ENCODE measurements at regions not wholly inside any gene's neighbourhood (a gene's known extent, or its start where the extent isn't known, plus 50 kb on each side); places are given as distances from the start of the nearest gene placed in this dataset.
"Not testable (repeated sequence)": the region's sequence is repeated elsewhere in the genome, so short reads cannot be mapped to it uniquely, and the experiment has no call there.

DNA sequence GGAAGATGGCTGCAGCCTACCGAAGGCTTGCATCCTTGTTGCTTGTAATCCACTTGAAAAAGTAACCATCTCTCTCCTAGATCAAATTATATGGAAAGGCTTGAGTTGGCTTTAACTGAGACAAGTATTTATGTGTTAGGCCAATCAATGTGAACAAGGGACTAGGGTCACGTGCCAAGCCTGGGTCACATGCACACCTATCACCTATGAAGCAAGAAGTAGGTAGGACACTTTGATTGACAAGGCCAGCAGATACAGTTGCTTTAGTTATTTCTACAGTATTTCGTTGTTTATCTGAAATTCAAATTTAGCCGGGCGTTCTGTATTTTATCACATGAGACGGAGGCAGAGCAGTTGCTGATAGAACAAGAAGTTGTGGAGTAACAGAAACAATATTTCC lies 212.3 kb upstream of the OTX2 start:
- in situ Hi-C loops (cut with HindIII; ENCODE audit: low pct_unique_long_range_greater_than_20kb, low sequenced_read_pairs), result no loop called here

GRCh38 chr14:57018065-57018464 lies 207.8 kb upstream of the OTX2 start:
- DNase-seq (ENCODE audit: low read depth, low spot score), result no peak
- in situ Hi-C loops (cut with HindIII; ENCODE audit: low pct_unique_long_range_greater_than_20kb, low sequenced_read_pairs), result no loop called here

More for the DNA sequence above, 212.3 kb upstream of the OTX2 start:
- no peak for DNase-seq (ENCODE audit: low read depth, low spot score)

- DNase-seq (ENCODE audit: low read depth, low spot score), result no peak
- in situ Hi-C loops (cut with HindIII; ENCODE audit: low pct_unique_long_range_greater_than_20kb, low sequenced_read_pairs), result no loop called here
Observed at GRCh38 chr14:57013987-57014386, 203.7 kb upstream of the OTX2 start.

DNA sequence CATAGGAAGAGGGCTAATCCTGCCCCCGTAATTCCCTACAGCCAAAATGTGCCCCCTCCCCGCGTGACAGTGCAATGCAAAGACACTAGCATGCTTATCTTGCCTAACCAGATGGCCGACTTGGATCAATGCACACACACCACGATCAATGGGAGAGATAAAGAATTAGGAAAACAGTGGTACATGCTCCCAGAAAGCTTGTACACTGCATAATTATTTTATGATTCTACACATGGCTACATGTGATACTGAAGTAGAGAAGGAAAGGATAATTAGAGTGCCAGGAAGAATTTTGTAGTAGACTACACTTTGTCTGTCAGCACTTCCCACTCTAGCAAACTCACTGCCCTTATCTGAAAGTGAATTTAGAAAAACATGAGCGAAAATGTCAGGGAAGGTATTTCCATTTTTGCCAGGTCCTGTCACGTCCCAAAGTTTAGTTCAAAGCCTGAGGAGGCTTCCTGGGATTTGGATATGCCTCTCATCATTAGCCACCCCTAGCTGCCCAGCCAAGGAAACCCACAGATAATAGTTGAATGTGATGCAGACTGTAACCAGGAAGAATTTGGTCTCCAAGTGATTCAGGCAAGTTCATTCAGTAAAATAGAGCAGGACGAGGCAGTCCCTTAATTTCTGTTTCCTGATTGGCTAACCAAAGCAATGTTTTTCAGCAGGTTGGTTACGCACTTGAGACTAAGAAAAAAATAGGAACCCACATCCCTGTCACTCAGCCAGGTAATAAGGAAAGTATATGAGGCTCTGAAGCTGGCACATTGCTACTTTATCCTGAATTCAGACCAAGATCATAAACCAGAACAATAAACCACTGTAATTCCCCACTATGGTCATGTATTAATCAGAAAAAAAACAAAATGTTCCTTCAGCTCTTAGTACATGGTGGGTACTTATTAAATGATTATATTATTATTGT lies 199.6 kb upstream of the OTX2 start:
- in situ Hi-C loops (cut with HindIII; ENCODE audit: low pct_unique_long_range_greater_than_20kb, low sequenced_read_pairs), result no loop called here
- peak; percentile 71 for DNase-seq (ENCODE audit: low read depth, low spot score)

GRCh38 chr14:57008534-57008933 lies 198.3 kb upstream of the OTX2 start:
- no peak for DNase-seq (ENCODE audit: low read depth, low spot score)
- in situ Hi-C loops (cut with HindIII; ENCODE audit: low pct_unique_long_range_greater_than_20kb, low sequenced_read_pairs), result no loop called here

- no peak for DNase-seq (ENCODE audit: low read depth, low spot score)
- in situ Hi-C loops (cut with HindIII; ENCODE audit: low pct_unique_long_range_greater_than_20kb, low sequenced_read_pairs), result no loop called here
Observed at GRCh38 chr14:56998728-56999127, 188.4 kb upstream of the OTX2 start.

GRCh38 chr14:56996721-56997399 lies 186.6 kb upstream of the OTX2 start:
- in situ Hi-C loops (cut with HindIII; ENCODE audit: low pct_unique_long_range_greater_than_20kb, low sequenced_read_pairs), result no loop called here

GRCh38 chr14:56995010-56995409 lies 184.7 kb upstream of the OTX2 start:
- in situ Hi-C loops (cut with HindIII; ENCODE audit: low pct_unique_long_range_greater_than_20kb, low sequenced_read_pairs), result no loop called here
- no peak for DNase-seq (ENCODE audit: low read depth, low spot score)

More at GRCh38 chr14:56996721-56997399, 186.6 kb upstream of the OTX2 start:
- no peak for DNase-seq (ENCODE audit: low read depth, low spot score)

GRCh38 chr14:56992332-56992820 lies 182.1 kb upstream of the OTX2 start:
- peak; percentile 51 for DNase-seq (ENCODE audit: low read depth, low spot score)
- in situ Hi-C loops (cut with HindIII; ENCODE audit: low pct_unique_long_range_greater_than_20kb, low sequenced_read_pairs), result no loop called here

- DNase-seq (ENCODE audit: low read depth, low spot score); in situ Hi-C loops (cut with HindIII; ENCODE audit: low pct_unique_long_range_greater_than_20kb, low sequenced_read_pairs): not testable (repeated sequence)
Observed at GRCh38 chr14:56990991-56991627, 180.8 kb upstream of the OTX2 start.

DNA sequence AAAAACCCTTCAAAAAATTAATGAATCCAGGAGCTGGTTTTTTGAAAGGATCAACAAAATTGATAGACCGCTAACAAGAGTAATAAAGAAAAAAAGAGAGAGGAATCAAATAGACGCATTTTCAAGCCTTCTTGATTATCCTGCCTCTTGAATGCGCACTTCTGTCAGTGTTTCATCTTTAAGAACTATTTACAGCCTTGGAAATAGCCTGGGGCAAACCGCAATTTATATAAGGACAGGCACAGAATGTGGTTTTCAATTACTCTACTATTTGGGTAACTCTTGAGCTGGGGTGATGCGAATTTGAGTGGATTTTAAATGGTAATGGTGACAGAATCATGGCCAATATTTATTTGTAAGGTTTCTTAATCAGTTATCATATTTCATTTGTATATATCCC lies 179.1 kb upstream of the OTX2 start:
- in situ Hi-C loops (cut with HindIII; ENCODE audit: low pct_unique_long_range_greater_than_20kb, low sequenced_read_pairs), result no loop called here

DNA sequence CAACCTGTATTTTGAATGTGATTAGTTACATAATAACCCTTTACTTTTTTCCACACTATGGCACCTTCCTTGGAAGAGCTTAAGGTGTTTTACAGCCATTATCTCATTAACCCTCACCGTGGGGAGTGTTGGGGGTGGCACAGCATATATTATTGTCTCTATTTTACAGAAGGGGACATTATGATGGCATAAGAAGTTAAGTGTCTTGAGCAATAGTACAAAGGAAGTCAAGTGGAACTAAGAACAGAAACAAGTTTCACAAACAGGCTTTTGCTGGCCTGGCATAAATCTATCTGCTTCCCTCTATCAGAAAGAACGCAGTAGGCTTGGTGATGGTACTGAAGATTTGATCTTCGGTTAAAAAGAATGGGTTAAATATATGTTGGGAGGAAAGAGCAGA lies 169.7 kb upstream of the OTX2 start:
- in situ Hi-C loops (cut with HindIII; ENCODE audit: low pct_unique_long_range_greater_than_20kb, low sequenced_read_pairs), result no loop called here
- DNase-seq (ENCODE audit: low read depth, low spot score), result no peak

More for the DNA sequence above, 179.1 kb upstream of the OTX2 start:
- no peak for DNase-seq (ENCODE audit: low read depth, low spot score)

GRCh38 chr14:56976211-56976610 lies 165.9 kb upstream of the OTX2 start:
- in situ Hi-C loops (cut with HindIII; ENCODE audit: low pct_unique_long_range_greater_than_20kb, low sequenced_read_pairs), result no loop called here
- no peak for DNase-seq (ENCODE audit: low read depth, low spot score)

DNA sequence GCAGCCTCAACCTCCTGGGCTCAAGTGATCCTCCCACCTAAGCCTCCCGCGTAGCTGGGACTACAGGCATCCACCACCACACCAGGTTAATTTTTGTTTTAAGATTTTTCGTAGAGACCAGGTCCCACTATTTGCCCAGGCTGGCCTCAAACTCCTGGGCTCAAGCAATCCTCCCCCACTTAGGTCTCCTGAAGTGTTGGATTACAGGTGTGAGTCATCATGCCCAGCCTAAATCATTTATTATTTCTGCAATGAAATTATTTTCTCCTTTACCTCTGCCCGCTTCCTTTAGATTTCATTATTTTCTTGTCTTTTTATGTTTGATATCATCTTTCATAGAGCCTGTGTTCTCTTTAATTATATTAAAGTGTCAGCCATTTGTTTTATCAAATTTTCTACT lies 165.2 kb upstream of the OTX2 start:
- in situ Hi-C loops (cut with HindIII; ENCODE audit: low pct_unique_long_range_greater_than_20kb, low sequenced_read_pairs), result no loop called here
- DNase-seq (ENCODE audit: low read depth, low spot score), result no peak

GRCh38 chr14:56972948-56973347 lies 162.7 kb upstream of the OTX2 start:
- no peak for DNase-seq (ENCODE audit: low read depth, low spot score)
- in situ Hi-C loops (cut with HindIII; ENCODE audit: low pct_unique_long_range_greater_than_20kb, low sequenced_read_pairs), result no loop called here

DNA sequence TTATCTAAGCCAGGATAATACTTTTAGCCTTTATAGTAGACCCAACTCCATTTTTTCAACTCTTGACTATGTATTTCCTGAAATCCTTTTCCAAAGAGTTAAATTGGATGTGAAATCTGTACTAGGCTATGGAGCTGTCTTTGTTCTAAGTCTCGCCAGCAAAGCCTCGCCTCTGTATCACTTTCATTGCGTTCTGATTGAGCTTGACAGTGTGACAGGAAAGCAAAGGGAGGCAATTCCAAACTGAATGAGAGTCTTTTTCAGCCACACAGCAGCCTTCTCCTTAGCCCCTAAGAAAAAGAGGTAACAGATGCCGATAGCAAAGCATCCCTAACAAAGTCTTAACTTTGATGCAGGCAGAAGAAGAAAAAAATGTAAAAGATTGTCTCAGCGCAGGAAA lies 154.6 kb upstream of the OTX2 start:
- in situ Hi-C loops (cut with HindIII; ENCODE audit: low pct_unique_long_range_greater_than_20kb, low sequenced_read_pairs), result no loop called here
- no peak for DNase-seq (ENCODE audit: low read depth, low spot score)

GRCh38 chr14:56963381-56963780 lies 153.1 kb upstream of the OTX2 start:
- DNase-seq (ENCODE audit: low read depth, low spot score), result no peak
- in situ Hi-C loops (cut with HindIII; ENCODE audit: low pct_unique_long_range_greater_than_20kb, low sequenced_read_pairs), result no loop called here

DNA sequence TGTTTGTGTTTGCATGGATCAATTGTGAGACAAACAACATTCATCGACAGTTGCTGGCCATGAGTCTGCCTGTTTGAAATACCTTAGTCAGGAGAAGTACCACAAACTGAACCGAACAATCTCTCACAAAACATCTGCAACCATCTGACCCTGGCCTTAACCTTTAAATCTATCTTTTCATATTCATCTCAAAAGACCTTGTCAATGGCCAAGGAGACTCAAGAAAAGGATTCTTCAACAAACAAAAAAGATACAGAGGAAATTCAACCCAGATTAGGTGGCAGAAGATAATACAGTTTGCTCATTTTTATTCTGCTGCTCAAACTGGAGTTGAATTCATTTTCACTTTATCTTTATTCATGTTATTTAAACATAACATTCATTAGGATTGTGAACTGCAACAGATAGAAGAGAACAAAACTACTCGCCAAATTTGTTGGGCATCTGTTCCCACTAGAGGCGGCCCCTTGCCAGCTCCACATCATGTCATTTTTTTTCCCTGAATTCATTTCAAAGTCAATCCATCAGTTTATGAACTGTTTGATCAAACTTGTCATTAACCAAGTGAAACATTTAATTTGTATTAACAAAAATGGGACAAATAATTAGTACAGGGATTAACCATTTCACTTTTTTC lies 152.3 kb upstream of the OTX2 start:
- in situ Hi-C loops (cut with HindIII; ENCODE audit: low pct_unique_long_range_greater_than_20kb, low sequenced_read_pairs), result no loop called here
- DNase-seq (ENCODE audit: low read depth, low spot score), result no peak
